ENCODE measurements at regions not wholly inside any gene's neighbourhood (a gene's known extent, or its start where the extent isn't known, plus 50 kb on each side); places are given as distances from the start of the nearest gene placed in this dataset.
A peak's percentile ranks its signal among the peaks of the same experiment; 100 is the strongest.
"Not testable (repeated sequence)": the region's sequence is repeated elsewhere in the genome, so short reads cannot be mapped to it uniquely, and the experiment has no call there.

DNA sequence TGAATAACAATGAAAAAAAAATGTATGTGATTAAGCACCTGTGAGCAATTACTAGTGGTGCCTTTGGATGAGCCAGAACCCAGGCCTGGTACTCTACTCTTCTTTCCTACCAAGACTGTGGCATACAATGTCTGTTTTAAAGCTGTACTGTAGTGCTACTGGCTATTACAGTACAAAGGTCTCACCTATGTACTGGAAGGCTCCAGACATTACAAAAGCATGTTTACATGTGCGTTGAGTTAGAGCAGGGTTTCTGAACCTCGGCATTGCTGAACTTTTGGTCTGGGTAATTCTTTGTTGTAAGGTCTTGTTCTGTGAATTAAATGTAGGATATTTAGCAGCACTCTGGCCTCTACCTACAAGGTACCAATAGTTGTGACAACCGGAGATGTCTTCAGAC lies 153.8 kb downstream of the SPATA18 start:
- TF ChIP-seq, protein P1, sequence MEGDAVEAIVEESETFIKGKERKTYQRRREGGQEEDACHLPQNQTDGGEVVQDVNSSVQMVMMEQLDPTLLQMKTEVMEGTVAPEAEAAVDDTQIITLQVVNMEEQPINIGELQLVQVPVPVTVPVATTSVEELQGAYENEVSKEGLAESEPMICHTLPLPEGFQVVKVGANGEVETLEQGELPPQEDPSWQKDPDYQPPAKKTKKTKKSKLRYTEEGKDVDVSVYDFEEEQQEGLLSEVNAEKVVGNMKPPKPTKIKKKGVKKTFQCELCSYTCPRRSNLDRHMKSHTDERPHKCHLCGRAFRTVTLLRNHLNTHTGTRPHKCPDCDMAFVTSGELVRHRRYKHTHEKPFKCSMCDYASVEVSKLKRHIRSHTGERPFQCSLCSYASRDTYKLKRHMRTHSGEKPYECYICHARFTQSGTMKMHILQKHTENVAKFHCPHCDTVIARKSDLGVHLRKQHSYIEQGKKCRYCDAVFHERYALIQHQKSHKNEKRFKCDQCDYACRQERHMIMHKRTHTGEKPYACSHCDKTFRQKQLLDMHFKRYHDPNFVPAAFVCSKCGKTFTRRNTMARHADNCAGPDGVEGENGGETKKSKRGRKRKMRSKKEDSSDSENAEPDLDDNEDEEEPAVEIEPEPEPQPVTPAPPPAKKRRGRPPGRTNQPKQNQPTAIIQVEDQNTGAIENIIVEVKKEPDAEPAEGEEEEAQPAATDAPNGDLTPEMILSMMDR (IDR thresholded peaks at IDR 0.05; ENCODE audit: extremely low read depth, insufficient read depth, missing control alignments), result no peak
- in situ Hi-C loops (cut with MboI; ENCODE audit: low pct_unique_long_range_greater_than_20kb, low sequenced_read_pairs, unreplicated experiment), result no loop called here
- no peak for DNase-seq (ENCODE audit: low spot score)

DNA sequence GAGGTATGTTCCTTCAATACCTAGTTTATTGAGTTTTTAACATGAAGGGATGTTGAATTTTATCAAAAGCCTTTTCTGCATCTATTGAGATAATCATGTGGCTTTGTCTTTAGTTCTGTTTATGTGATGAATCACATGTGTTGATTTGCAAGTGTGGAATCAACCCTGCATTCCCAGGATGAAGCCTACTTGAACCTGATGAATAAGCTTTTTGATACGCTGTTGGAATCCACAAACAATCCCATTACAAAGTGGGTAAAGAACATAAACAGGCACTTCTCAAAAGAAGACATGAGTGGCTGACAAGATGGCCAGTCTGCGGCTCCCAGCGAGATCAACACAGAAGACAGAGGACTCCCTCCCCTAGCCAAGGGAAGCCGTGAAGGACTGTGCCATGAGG lies 156.0 kb downstream of the SPATA18 start:
- in situ Hi-C loops (cut with MboI; ENCODE audit: low pct_unique_long_range_greater_than_20kb, low sequenced_read_pairs, unreplicated experiment); DNase-seq (ENCODE audit: low spot score): not testable (repeated sequence)

- in situ Hi-C loops (cut with MboI; ENCODE audit: low pct_unique_long_range_greater_than_20kb, low sequenced_read_pairs, unreplicated experiment), result no loop called here
- no peak for DNase-seq (ENCODE audit: low spot score)
- TF ChIP-seq, protein P1 (IDR thresholded peaks at IDR 0.05; ENCODE audit: extremely low read depth, insufficient read depth, missing control alignments), result no peak
These were observed 161.6 kb downstream of the SPATA18 start for GRCh38 chr4:52212702-52213101.

GRCh38 chr4:52231526-52231925 lies 180.4 kb downstream of the SPATA18 start:
- in situ Hi-C loops (cut with MboI; ENCODE audit: low pct_unique_long_range_greater_than_20kb, low sequenced_read_pairs, unreplicated experiment), result no loop called here
- TF ChIP-seq, protein P1 (IDR thresholded peaks at IDR 0.05; ENCODE audit: extremely low read depth, insufficient read depth, missing control alignments), result no peak
- DNase-seq (ENCODE audit: low spot score), result no peak

DNA sequence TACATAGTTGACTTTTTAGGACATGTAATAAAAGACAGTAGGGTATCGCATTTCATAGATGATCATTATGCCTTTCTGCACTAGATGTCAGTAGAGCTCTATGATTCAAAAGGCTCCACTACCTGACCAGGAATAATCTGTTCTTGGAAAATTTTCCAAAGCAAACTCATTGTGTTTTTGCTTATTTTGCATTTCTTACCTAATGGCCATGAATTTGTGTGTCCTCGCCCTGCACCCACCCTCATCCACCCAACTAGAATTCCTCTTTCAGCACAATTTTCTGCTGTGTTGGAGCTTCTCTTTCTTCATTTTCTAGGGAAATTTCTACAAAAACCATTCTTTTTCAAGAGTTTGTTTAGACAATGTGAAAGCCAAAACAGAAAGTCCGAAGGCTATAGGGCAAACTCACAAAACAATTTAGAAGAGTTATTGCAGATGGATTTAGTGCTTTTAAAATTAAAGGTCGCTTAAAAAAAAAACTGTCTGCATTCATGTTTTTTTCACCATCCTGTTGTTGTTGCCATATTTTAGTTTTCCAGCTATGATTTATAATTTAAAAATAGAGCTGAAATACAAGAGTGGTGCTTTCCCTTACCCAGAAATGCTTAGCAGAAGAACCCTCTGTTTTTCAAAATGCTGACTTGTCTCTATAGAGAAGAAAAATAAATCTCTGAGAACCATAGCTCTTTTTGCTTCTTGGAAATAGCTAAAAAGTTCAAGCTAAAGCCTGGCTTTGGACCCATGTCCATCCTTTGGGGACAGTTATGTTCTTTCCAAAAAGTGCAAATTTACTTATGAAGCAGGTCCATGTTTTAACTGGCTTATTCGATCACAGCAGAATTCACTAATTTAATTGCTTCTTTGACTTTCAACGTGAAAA lies 183.7 kb downstream of the SPATA18 start:
- DNase-seq (ENCODE audit: low spot score), result no peak
- in situ Hi-C loops (cut with MboI; ENCODE audit: low pct_unique_long_range_greater_than_20kb, low sequenced_read_pairs, unreplicated experiment), result no loop called here
- TF ChIP-seq, protein P1 (IDR thresholded peaks at IDR 0.05; ENCODE audit: extremely low read depth, insufficient read depth, missing control alignments), result peak; percentile 19

DNA sequence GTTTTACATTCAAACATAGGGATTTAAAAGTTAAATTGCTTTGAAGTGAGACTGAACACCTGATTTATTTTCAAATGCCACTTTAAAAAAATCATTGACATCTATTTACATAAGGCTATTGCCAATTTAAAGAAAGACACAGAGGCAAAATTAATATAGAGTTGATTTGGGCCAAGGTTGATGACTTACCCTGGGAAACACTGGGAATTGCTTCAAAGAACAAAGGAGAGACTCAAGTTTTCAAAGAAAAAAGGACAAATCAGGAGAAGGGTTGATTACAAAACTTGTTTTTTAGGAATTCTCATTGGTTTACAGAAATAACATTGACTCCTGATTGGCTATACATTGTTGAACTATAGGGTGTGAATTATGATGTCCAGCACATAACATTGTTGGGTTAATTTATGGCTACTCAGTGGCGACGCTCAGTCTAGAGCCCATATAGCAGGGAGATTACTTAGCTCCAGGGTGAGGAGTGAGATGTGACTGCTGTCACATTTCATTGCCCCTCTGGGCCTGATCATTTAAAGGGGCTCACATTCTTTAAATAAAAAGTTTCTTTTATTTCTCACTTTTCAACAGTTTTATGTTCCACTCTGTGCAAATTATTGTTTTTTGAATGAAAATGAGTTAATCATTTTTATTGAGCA lies 184.6 kb downstream of the SPATA18 start:
- no peak for DNase-seq (ENCODE audit: low spot score)
- in situ Hi-C loops (cut with MboI; ENCODE audit: low pct_unique_long_range_greater_than_20kb, low sequenced_read_pairs, unreplicated experiment), result no loop called here
- TF ChIP-seq, protein P1 (IDR thresholded peaks at IDR 0.05; ENCODE audit: extremely low read depth, insufficient read depth, missing control alignments), result no peak

GRCh38 chr4:52241916-52242315 lies 190.8 kb downstream of the SPATA18 start:
- in situ Hi-C loops (cut with MboI; ENCODE audit: low pct_unique_long_range_greater_than_20kb, low sequenced_read_pairs, unreplicated experiment), result no loop called here
- TF ChIP-seq, protein P1 (IDR thresholded peaks at IDR 0.05; ENCODE audit: extremely low read depth, insufficient read depth, missing control alignments), result no peak
- no peak for DNase-seq (ENCODE audit: low spot score)

Data from GM13977 (cell line).